VCaP (cell line): ENCODE measurements at regions not wholly inside any gene's neighbourhood (a gene's known extent, or its start where the extent isn't known, plus 50 kb on each side); places are given as distances from the start of the nearest gene placed in this dataset.

Experiments
- H3K27ac ChIP-seq: fragments of 450-650 bp; 2 replicates; pipeline ENCODE4 v1.5.1; 2017
- CTCF ChIP-seq: fragments of 450-650 bp; conservative IDR thresholded peaks from 2 replicates; pipeline ENCODE4 v1.5.1; 2017; ENCODE audit warnings: mild to moderate bottlenecking, moderate library complexity

- peak overlapping the region; percentile 54 for H3K27ac ChIP-seq
- no peak for TF ChIP-seq CTCF
Measured at GRCh38 chr3:159732172-159733111, 256.2 kb upstream of the IL12A start.

GRCh38 chr3:159733194-159733860, 255.3 kb upstream of the IL12A start:
- peak overlapping the region; percentile 54 for H3K27ac ChIP-seq
- TF ChIP-seq CTCF = no peak

- H3K27ac ChIP-seq = no peak overlapping the region
- no peak for TF ChIP-seq CTCF
Measured at GRCh38 chr3:159734681-159735080, 254.0 kb upstream of the IL12A start.

- TF ChIP-seq CTCF = no peak
- no peak overlapping the region for H3K27ac ChIP-seq
Measured at GRCh38 chr3:159739166-159739565, 249.5 kb upstream of the IL12A start.

- no peak overlapping the region for H3K27ac ChIP-seq
Measured at GRCh38 chr3:159739969-159740368, 248.7 kb upstream of the IL12A start.

GRCh38 chr3:159741281-159741680, 247.4 kb upstream of the IL12A start:
- no peak overlapping the region for H3K27ac ChIP-seq
- no peak for TF ChIP-seq CTCF

More at GRCh38 chr3:159739969-159740368, 248.7 kb upstream of the IL12A start:
- TF ChIP-seq CTCF = no peak

- TF ChIP-seq CTCF = no peak
- H3K27ac ChIP-seq = no peak overlapping the region
Measured at GRCh38 chr3:159748425-159748824, 240.2 kb upstream of the IL12A start.
